GM12891 (cell line): ENCODE measurements at regions not wholly inside any gene's neighbourhood (a gene's known extent, or its start where the extent isn't known, plus 50 kb on each side); places are given as distances from the start of the nearest gene placed in this dataset.

Source experiments
- PAX5 ChIP-seq: IDR thresholded peaks from 2 replicates; pipeline ENCODE4 v1.6.1; 2011; ENCODE audit warnings: low read length, moderate library complexity, mild to moderate bottlenecking; ENCODE audit not compliant: insufficient read depth, severe bottlenecking
- POLR2A ChIP-seq: IDR thresholded peaks from 2 replicates; pipeline ENCODE4 v1.6.1; 2011; ENCODE audit warnings: low read depth, low read length, control low read depth
- POLR2AphosphoS5 ChIP-seq: IDR thresholded peaks from 2 replicates; pipeline ENCODE4 v1.6.1; 2011; ENCODE audit warnings: low read depth, low read length, control low read depth
- POU2F2 ChIP-seq: IDR thresholded peaks from 2 replicates; pipeline ENCODE4 v1.6.1; 2011; ENCODE audit warnings: low read depth, mild to moderate bottlenecking, control low read depth, low read length, moderate library complexity
- SPI1 ChIP-seq: IDR thresholded peaks from 2 replicates; pipeline ENCODE4 v1.6.1; 2011; ENCODE audit warnings: low read depth, low read length, control low read depth
- TAF1 ChIP-seq: IDR thresholded peaks from 2 replicates; pipeline ENCODE4 v1.6.1; 2011; ENCODE audit warnings: low read depth, low read length, control low read depth

DNA sequence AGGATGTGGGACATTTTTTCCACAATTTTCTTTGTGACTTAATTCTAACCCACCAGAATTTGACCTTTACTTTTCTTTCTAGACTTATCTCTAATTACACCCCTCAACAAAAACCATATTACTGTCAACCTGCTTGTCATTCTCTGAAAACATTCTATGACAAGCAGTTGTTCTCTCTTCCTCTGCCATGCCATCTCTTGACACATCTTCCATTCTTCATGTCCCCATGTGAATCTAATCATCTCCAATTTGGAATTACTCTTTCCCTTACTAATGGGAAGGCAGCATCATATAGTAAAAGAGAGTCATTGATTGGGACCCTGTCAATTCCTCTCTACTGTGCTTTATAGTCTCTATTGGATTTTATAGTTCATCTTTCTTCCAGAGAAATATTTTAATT lies 61.3 kb upstream of the P2RY1 start:
- TF ChIP-seq POLR2AphosphoS5 = no peak
- no peak for TF ChIP-seq POLR2A
- TF ChIP-seq SPI1 = no peak
- no peak for TF ChIP-seq TAF1
- TF ChIP-seq PAX5 = no peak
- TF ChIP-seq POU2F2 = no peak
